CD4-positive, alpha-beta T cell treated with Interleukin-17A for 4 hours (primary cell): ENCODE measurements at regions not wholly inside any gene's neighbourhood (a gene's known extent, or its start where the extent isn't known, plus 50 kb on each side); places are given as distances from the start of the nearest gene placed in this dataset.

Experiments
- DNase-seq: peaks from one replicate; pipeline ENCODE4 v3.0.0-alpha.2; 2020; ENCODE audit warnings: mixed read lengths

- DNase-seq = no peak
Measured at GRCh38 chr1:58308206-58308605, 238.3 kb downstream of the OMA1 start.

DNA sequence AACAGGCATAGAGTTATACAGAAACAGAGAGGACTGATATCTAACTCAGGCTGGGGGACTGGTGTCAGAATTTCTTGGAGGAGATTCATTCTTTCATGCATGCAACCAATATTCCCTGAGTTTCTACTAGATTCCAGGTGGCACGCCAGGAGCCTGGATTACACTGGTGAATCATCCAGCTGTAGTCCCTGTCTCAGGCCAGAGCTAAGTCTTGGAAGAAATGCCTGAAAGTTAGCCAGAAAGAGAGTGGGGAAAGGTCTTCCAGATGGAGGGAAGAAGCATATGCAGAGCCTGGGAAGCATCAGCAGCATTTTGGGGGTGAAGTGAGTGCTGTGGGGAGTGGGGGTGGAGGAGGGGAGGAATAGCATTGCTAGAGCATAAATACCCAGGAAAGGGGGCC is 239.1 kb downstream of the OMA1 start:
- DNase-seq = no peak

- DNase-seq = no peak
Measured at GRCh38 chr1:58305622-58306021, 240.9 kb downstream of the OMA1 start.

GRCh38 chr1:58304346-58304975 is 242.1 kb downstream of the OMA1 start:
- DNase-seq = no peak

GRCh38 chr1:58303841-58304240 is 242.7 kb downstream of the OMA1 start:
- no peak for DNase-seq

DNA sequence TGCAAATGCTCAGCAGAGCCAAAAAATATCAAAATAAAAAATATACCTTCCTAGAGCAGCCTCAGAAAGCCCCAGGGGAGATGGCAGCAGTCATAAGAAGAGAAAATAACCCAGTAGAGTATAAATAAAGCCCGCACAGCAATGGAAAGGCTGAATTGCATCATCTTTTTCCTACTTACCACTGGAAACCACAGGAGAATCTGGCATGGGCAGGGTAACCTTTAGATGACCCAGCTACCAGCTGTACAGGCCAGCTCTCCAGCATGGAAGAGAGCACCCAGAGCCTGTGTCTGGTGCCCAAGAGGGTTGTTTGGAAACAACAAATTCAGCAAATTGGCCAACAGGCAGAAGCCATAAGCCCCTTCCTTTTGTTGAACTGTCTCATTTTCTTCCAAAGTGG is 253.1 kb downstream of the OMA1 start:
- no peak for DNase-seq

GRCh38 chr1:58290685-58291372 is 255.7 kb downstream of the OMA1 start:
- DNase-seq = no peak

GRCh38 chr1:58288624-58289142 is 257.8 kb downstream of the OMA1 start:
- no peak for DNase-seq

DNA sequence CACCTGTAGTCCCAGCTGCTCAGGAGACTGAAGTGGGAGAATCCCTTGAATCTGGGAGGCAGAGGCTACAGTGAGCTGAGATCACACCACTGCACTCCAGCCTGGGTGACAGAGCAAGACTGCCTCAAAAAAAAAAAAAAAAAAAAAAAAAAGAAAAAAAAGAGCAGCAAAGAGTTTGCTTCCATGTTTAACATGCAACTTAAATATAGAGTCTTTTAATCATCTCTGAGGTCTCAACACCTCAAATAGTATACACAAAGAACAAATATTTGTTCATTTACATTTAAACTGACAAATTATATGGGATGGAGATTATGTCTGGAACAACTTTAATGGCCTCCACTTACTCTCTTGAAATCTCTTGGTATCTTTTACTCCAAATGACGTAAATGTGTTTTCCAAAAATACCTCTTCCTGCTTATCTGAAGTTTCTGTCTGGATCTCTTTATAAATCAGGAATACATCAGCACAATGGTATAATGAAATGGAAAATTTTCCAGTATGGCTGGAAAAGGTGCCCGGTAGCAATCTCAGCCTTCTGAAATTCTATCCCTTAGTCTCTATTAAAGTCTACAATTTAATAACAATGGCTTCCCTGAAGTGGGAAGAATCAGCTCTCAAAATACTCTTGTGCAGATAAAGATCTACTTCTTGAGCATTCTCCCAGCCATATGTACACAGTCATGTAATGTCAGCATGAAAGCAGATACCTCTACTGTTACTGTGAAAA is 258.5 kb downstream of the OMA1 start:
- no peak for DNase-seq

GRCh38 chr1:58284225-58284510 is 262.4 kb downstream of the OMA1 start:
- no peak for DNase-seq

DNA sequence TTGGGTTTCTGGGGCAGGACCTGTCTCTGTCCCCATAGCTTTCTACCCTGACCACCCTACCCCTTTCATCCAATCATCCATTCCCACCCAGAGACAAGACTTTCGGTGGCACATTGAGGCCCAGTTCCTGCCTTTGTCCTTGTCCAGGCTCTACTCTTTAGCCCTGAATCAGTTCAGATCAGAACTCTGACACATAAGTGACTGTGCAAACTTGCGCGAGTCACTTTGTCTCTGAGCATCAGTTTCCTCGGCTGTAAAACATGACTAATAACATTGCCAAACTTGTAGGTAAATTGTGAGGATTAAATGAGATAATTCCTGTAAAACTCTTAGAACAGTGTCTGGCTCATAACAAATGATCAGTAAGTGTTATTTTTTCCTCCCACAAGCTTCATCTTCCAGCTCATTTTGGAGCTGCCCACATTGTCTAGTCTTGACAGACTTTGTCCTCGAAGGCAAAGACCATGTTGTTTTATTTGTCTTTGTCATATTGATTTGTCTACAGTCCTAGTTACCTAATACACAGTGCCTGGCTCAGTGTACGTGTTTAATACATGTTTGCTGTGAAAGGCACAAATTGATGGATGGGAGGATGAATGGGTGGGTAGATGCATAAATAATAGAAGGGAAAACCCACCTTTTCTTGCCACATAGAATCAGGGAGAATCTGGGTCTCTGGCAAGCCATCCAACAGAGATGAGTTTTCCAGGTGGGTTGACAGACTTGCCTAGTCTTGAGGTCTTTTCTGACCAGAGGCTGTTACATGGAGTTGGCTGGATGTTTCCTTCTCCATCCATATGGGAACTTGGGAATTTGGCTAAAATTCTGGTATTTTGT is 262.9 kb downstream of the OMA1 start:
- DNase-seq = no peak

DNA sequence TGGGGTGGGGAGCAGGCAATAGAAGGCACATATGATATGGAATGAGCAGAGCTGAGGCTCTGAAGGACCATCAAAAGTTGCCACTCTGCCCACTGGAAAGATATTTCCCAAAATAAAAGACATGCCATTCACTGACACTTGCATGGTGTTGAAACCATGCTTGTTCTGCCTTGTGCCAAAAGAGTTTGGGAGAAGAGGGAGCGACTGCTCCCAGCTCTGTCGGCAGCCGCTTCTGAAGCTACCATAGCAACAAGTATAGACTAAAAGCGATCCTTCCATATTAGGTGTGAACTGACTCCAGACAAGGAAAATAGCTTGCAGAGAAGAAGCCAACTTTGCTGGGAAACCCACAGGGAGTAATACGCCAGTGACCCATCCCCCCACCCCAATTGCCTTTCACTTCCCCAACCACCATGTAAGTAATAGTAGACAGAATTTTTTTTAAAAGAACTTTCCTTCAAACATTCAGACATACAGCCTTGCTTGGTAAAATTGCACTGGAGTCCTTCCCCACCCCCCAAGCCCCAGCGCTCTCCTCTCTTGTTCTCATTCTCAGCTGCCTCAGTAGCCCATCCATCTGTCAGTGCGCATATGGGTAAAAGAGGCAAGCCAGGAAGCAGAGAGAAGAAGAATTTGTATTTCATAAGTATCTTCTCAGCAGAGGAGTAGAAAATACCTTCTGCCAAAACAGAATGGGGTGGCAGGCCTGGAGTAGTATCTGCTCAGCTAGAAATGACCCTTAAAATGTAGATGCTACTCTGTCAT is 263.7 kb downstream of the OMA1 start:
- DNase-seq = no peak

DNA sequence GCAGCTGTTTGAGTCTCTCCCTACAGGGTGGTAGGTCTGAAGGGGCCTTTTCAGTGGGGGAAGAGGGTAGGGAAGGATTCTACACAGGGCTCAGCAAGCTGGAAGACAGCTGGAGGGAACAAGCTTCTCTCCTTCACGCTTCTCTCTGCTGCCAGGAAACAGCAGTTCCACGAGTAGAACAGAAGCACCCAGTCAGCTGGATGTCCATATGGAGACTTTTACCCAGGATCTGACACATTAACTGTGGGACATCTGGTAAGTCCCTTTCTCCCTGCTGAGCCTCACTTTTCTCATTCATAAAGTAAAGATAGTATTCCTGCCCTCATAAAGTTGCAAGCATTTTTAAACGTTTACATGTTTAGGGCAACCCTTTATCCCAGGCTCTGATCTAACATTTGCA is 280.3 kb downstream of the OMA1 start:
- DNase-seq = no peak

DNA sequence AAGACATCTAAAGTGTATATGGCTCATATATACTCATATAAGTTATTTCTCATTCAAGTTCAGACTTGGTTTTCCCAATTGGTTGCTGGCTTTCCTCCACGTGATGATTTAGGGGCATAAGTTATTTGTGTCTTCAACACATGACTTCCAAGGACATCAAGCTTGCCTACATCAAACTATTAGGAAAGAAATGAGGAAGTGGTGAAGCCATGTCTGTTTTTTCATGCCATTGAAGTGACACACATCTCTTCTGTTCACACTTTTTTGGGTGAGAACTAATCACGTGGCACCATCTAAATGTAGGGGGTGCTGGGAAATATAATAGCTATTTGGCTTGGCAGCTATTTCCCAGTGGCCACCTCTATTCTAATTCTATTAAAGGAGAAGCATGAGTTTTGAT is 282.1 kb downstream of the OMA1 start:
- DNase-seq = no peak

- DNase-seq = no peak
Measured at GRCh38 chr1:58262702-58263101, 283.8 kb downstream of the OMA1 start.

DNA sequence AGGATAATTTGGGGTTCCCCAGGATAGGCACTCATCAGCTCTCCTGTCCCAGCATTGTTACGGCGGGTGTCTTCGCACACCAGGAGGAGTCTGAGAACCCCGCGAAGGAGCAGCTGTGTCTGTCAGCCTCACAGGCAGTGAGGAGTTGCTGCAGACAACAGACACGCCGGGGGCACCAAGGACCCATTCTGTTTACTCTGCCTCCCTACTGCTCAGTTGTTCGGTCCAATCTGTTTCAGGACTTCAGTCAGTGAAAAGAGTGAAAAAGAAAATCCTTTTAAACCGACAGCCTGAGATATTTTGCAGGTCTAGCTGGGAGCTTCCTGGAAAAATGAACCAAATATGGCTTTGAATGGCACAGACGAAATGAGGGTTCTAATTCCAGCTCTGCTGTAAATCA is 288.4 kb downstream of the OMA1 start:
- no peak for DNase-seq

DNA sequence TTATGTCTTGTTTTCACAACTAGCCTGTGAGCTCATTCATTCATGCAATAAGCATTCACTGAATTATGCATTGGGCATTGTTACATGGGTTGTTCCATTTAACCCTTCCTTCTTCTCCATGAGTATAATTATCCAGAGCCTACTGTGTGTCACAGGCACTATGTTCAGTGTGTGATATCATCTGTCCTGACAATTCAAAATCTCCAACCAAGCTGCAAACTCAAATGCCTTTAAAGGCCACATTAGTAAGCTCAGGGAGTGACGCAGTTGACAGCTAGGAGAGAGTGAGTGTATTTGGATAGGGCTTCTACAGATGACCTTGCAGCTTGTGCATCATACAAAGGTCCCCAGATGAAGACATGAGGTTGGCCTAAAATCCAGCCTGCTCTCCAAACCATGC is 289.5 kb downstream of the OMA1 start:
- DNase-seq = no peak

DNA sequence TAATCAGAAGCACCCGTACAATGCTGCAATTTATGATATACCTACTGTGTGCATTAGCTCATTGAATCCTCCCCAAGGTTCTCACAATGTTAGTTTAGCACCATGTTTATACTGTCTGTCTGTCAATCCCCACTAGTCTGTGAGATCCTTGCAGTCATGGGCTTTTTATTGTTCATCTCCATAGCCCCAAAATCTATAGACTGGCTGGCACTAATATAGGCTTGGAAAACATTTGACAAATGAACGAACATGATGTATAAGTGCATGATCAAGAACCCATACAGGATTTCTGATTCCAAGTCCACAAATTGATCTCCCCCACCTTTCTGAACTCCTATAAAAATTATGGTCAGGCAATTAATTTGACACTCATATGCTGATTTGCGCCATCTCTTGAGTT is 290.0 kb downstream of the OMA1 start:
- DNase-seq = no peak

DNA sequence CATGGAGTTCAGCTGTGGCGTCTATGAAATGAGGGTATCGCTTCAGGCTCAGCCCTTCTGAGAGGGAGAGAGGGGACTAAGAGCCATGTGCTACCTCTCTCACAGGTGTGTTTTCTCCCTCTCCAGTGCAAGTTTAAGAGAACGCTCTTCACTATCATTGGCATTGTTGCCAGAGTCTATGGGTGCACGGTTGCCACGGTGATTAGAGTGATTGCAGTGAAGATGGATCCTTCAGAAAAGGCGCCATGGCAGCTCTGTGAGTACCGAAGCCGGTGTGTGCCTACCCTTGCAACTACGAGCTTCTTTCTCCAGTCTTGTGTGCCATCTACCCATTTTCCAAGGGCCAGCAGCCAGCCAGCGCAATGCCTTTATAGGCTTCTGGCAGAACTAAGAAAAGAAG is 290.5 kb downstream of the OMA1 start:
- no peak for DNase-seq

- DNase-seq = no peak
Measured at GRCh38 chr1:58255192-58255591, 291.3 kb downstream of the OMA1 start.

DNA sequence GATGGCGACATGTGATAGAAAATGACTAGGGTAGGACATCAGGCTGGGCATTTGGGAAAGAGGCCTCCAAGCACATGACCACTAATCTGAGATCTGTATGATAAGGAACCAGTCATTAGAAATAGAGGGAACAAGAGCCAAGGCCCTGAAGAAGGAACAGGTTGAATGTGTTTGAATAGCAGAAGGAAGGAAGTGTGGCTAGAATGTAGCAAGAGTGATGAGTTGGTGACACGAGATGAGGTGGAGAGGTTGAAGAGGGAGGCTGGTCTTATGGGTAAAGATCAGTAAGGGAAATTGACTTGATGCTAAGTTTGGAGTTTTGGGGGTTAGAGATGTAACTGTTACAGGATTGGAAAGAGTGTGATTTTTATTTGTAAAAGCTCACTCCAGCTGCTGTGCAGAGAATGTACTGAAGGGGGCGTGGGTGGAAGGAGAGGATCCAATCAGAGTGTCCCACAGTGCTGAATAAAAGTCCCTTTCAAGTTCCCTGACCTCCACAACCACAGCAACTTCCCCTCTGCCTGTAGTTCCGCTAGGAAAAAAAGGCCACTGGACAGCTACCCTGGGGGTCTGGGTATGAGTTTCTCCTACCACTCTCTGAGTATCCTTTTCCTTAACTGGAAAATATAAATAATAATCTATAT is 295.0 kb downstream of the OMA1 start:
- no peak for DNase-seq

GRCh38 chr1:58250587-58250948 is 296.0 kb downstream of the OMA1 start:
- no peak for DNase-seq
